ENCODE measurements at regions not wholly inside any gene's neighbourhood (a gene's known extent, or its start where the extent isn't known, plus 50 kb on each side); places are given as distances from the start of the nearest gene placed in this dataset.

DNA sequence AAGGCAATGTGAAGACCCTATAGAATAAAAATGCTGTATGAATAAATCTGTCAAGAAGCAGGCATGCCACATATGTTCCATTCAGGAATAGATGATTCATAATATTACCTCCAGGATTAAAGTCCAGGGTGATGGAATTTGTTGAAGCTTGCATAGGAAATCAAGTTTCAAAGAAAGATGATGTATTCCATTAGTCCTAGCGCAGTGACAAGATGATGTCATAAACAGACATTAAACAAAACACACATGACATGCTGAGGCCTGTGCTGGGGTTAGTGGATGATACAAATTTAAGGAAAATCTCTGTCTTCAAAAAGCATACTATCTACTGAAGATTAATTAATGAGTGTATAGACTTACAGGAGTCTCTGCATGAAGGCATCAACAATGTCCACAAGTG, 1025.2 kb downstream of the CDH11 start:
- TF ChIP-seq, protein P1, sequence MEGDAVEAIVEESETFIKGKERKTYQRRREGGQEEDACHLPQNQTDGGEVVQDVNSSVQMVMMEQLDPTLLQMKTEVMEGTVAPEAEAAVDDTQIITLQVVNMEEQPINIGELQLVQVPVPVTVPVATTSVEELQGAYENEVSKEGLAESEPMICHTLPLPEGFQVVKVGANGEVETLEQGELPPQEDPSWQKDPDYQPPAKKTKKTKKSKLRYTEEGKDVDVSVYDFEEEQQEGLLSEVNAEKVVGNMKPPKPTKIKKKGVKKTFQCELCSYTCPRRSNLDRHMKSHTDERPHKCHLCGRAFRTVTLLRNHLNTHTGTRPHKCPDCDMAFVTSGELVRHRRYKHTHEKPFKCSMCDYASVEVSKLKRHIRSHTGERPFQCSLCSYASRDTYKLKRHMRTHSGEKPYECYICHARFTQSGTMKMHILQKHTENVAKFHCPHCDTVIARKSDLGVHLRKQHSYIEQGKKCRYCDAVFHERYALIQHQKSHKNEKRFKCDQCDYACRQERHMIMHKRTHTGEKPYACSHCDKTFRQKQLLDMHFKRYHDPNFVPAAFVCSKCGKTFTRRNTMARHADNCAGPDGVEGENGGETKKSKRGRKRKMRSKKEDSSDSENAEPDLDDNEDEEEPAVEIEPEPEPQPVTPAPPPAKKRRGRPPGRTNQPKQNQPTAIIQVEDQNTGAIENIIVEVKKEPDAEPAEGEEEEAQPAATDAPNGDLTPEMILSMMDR (IDR thresholded peaks at IDR 0.05), result no peak
- no peak for TF ChIP-seq POLR2A (IDR thresholded peaks at IDR 0.05)

Data from thyroid gland (tissue), 4 donors.